GM23338 (cell line): ENCODE measurements at regions not wholly inside any gene's neighbourhood (a gene's known extent, or its start where the extent isn't known, plus 50 kb on each side); places are given as distances from the start of the nearest gene placed in this dataset.

Experiments
- ATAC-seq: fragments of 200-7000 bp; cut with Tn5 transposase; 3 replicates; pipeline ENCODE4 v1.9.1; 2020
- DNase-seq: peaks from one replicate; pipeline ENCODE4 v3.0.0-alpha.2; 2015; ENCODE audit warnings: low spot score
- H2AFZ ChIP-seq: fragments of 200-600 bp; sonication (generic); 2 replicates; pipeline ENCODE4 v1.8.0; 2016; ENCODE audit warnings: antibody characterized with exemption, mild to moderate bottlenecking, moderate library complexity
- H3F3A ChIP-seq: fragments of 200-600 bp; sonication (generic); replicated peaks from 2 replicates; pipeline ENCODE4 v1.8.0; 2017; ENCODE audit warnings: antibody characterized with exemption, mixed run types, low read depth
- H3K27ac ChIP-seq: fragments of 200-600 bp; sonication (generic); 2 replicates; pipeline ENCODE4 v1.6.1; 2016; ENCODE audit warnings: low read depth
- H3K27me3 ChIP-seq: fragments of 200-600 bp; sonication (generic); 2 replicates; pipeline ENCODE4 v1.8.0; 2016; ENCODE audit warnings: mild to moderate bottlenecking, mixed run types, moderate library complexity; ENCODE audit not compliant: insufficient read depth
- H3K36me3 ChIP-seq: fragments of 200-600 bp; sonication (generic); 2 replicates; pipeline ENCODE4 v1.8.0; 2016; ENCODE audit warnings: mild to moderate bottlenecking; ENCODE audit not compliant: insufficient read depth
- H3K4me1 ChIP-seq: fragments of 200-600 bp; sonication (generic); 2 replicates; pipeline ENCODE4 v1.8.0; 2016; ENCODE audit warnings: mild to moderate bottlenecking, moderate library complexity; ENCODE audit not compliant: insufficient read depth
- H3K4me2 ChIP-seq: fragments of 200-600 bp; sonication (generic); 2 replicates; pipeline ENCODE4 v1.7.1; 2017; ENCODE audit warnings: mixed run types
- H3K4me3 ChIP-seq: fragments of 200-600 bp; sonication (generic); 2 replicates; pipeline ENCODE4 v1.6.1; 2016; ENCODE audit warnings: mixed run types
- H3K79me2 ChIP-seq: fragments of 200-600 bp; sonication (generic); replicated peaks from 2 replicates; pipeline ENCODE4 v1.8.0; 2017; ENCODE audit warnings: mild to moderate bottlenecking; ENCODE audit not compliant: insufficient read depth
- H3K9me2 ChIP-seq: fragments of 200-600 bp; sonication (generic); 2 replicates; pipeline ENCODE4 v1.8.0; 2017; ENCODE audit not compliant: insufficient read depth
- H4K20me1 ChIP-seq: fragments of 200-600 bp; sonication (generic); replicated peaks from 2 replicates; pipeline ENCODE4 v1.8.0; 2017; ENCODE audit warnings: mild to moderate bottlenecking; ENCODE audit not compliant: insufficient read depth
- H3K27ac Mint-ChIP-seq: 2 replicates; pipeline ENCODE4 v1.8.0; 2020; ENCODE audit warnings: inconsistent platforms, mild to moderate bottlenecking, moderate library complexity, mixed read lengths
- H3K27me3 Mint-ChIP-seq: 3 replicates; pipeline ENCODE4 v1.8.0; 2022; ENCODE audit warnings: low read depth, mild to moderate bottlenecking, moderate library complexity, mixed read lengths, inconsistent platforms; ENCODE audit not compliant: insufficient read depth, poor library complexity
- H3K36me3 Mint-ChIP-seq: 3 replicates; pipeline ENCODE4 v1.8.0; 2021; ENCODE audit warnings: low read depth, mild to moderate bottlenecking, inconsistent platforms, moderate library complexity, mixed read lengths
- H3K4me1 Mint-ChIP-seq: 3 replicates; pipeline ENCODE4 v1.8.0; 2020; ENCODE audit warnings: mild to moderate bottlenecking, inconsistent platforms, mixed read lengths
- H3K4me3 Mint-ChIP-seq: 3 replicates; pipeline ENCODE4 v1.8.0; 2021; ENCODE audit warnings: moderate library complexity, mild to moderate bottlenecking, inconsistent platforms, mixed read lengths
- H3K9me3 Mint-ChIP-seq: 3 replicates; pipeline ENCODE4 v1.8.0; 2020; ENCODE audit warnings: moderate library complexity, mild to moderate bottlenecking, inconsistent platforms, mixed read lengths
- CREB1 ChIP-seq: fragments of 250-450 bp; sonication (Bioruptor Pico); IDR thresholded peaks from 2 replicates; pipeline ENCODE4 v1.5.0; 2020; ENCODE audit warnings: low read depth, mild to moderate bottlenecking, moderate library complexity
- CTCF ChIP-seq, 2 experiments: fragments of 200-600 bp in 1 of 2; sonication (generic) in 1 of 2; conservative IDR thresholded peaks; 2 replicates each; pipeline versions ENCODE4 v1.5.1 to v1.6.1; 2016 to 2017; ENCODE audit warnings: antibody characterized with exemption in 2 of 2, low read depth in 2 of 2, mild to moderate bottlenecking in 2 of 2, moderate library complexity in 1 of 2
- ETS1 ChIP-seq: IDR thresholded peaks from 2 replicates; pipeline ENCODE4 v1.6.1; 2016; ENCODE audit warnings: antibody characterized with exemption
- EZH2 ChIP-seq: fragments of 200-600 bp; sonication (generic); IDR thresholded peaks from one replicate; pipeline ENCODE4 v1.8.0; 2017; ENCODE audit warnings: antibody characterized with exemption, mild to moderate bottlenecking, low read depth; ENCODE audit not compliant: unreplicated experiment
- EZH2phosphoT487 ChIP-seq: fragments of 200-600 bp; sonication (generic); IDR thresholded peaks from one replicate; pipeline ENCODE4 v1.8.1; 2018; ENCODE audit warnings: antibody characterized with exemption; ENCODE audit not compliant: unreplicated experiment
- JUNB ChIP-seq: IDR thresholded peaks from one replicate; pipeline ENCODE4 v1.6.1; 2016; ENCODE audit warnings: antibody characterized with exemption; ENCODE audit not compliant: unreplicated experiment
- POLR2AphosphoS5 ChIP-seq: IDR thresholded peaks from 2 replicates; pipeline ENCODE4 v1.6.1; 2016; ENCODE audit warnings: antibody characterized with exemption, low read depth
- REST ChIP-seq: IDR thresholded peaks from one replicate; pipeline ENCODE4 v1.6.1; 2018; ENCODE audit warnings: antibody characterized with exemption; ENCODE audit not compliant: unreplicated experiment
- STAT1 ChIP-seq: IDR thresholded peaks from one replicate; pipeline ENCODE4 v1.6.1; 2016; ENCODE audit warnings: antibody characterized with exemption; ENCODE audit not compliant: unreplicated experiment
- ZNF114 ChIP-seq: fragments of 250-450 bp; sonication (Bioruptor Pico); IDR thresholded peaks from 2 replicates; pipeline ENCODE4 v1.5.0; 2020; ENCODE audit warnings: mild to moderate bottlenecking, moderate library complexity
- ZNF331 ChIP-seq: fragments of 250-450 bp; sonication (Bioruptor Pico); IDR thresholded peaks from 2 replicates; pipeline ENCODE4 v1.5.0; 2020; ENCODE audit warnings: low read depth, mild to moderate bottlenecking, moderate library complexity
- ZNF462 ChIP-seq: fragments of 250-450 bp; sonication (Bioruptor Pico); IDR thresholded peaks from 2 replicates; pipeline ENCODE4 v1.5.0; 2020; ENCODE audit warnings: mild to moderate bottlenecking, moderate library complexity

- no peak for TF ChIP-seq ZNF114 (CRISPR knock-in tag)
These were observed 448.2 kb downstream of the LIG4 start (continued) for GRCh38 chr13:107767119-107767518.

- no peaks in the 10 kb centered on the region for H3F3A ChIP-seq
- no peaks in the 10 kb centered on the region; the same call in 1 of the 2 replicates for H3K79me2 ChIP-seq
- peaks cover 18% of the 10 kb centered on the region for H3K4me1 ChIP-seq
- ATAC-seq (no peak), DNase-seq (no peak)
- H3K4me3 ChIP-seq = no peak overlapping the region
- H2AFZ ChIP-seq = no peak overlapping the region
- no peak overlapping the region for H3K4me2 ChIP-seq
- H3K36me3 ChIP-seq = no peaks in the 10 kb centered on the region
- H3K27me3 ChIP-seq = no peaks in the 10 kb centered on the region
- no peaks in the 10 kb centered on the region for H3K27me3 Mint-ChIP-seq
- no peak for TF ChIP-seq JUNB
- no peak for TF ChIP-seq ZNF331 (CRISPR knock-in tag)
- no peak for TF ChIP-seq ZNF462 (CRISPR knock-in tag)
- TF ChIP-seq CTCF (conservative IDR thresholded peaks at IDR 0.05; ENCODE audit: low read depth in 2 of 2) = no peak
- no peak for TF ChIP-seq EZH2
- no peak for TF ChIP-seq STAT1
- no peak for TF ChIP-seq ETS1
- no peak for TF ChIP-seq CREB1 (CRISPR knock-in tag)
- no peak for TF ChIP-seq EZH2phosphoT487
- TF ChIP-seq REST = no peak
- TF ChIP-seq POLR2AphosphoS5 = no peak
- no peaks in the 10 kb centered on the region for H4K20me1 ChIP-seq
- peaks cover 4% of the 10 kb centered on the region; the same call in 1 of the 3 replicates for H3K9me3 Mint-ChIP-seq
- H3K27ac ChIP-seq = no peak overlapping the region
- no peaks in the 10 kb centered on the region for H3K9me2 ChIP-seq
- H3K4me1 Mint-ChIP-seq = peaks cover 18% of the 10 kb centered on the region
- H3K4me3 Mint-ChIP-seq = no peak overlapping the region
- H3K36me3 Mint-ChIP-seq = peaks cover 3% of the 10 kb centered on the region; the same call in 1 of the 3 replicates
- H3K27ac Mint-ChIP-seq = no peak overlapping the region
These were observed 449.5 kb downstream of the LIG4 start for GRCh38 chr13:107765724-107766401.
